GM12878 (cell line): ENCODE measurements at regions not wholly inside any gene's neighbourhood (a gene's known extent, or its start where the extent isn't known, plus 50 kb on each side); places are given as distances from the start of the nearest gene placed in this dataset.

Experiments
- ATAC-seq: fragments of 200-7000 bp; cut with Tn5 transposase; 3 replicates; pipeline ENCODE4 v1.9.1; 2020; ENCODE audit warnings: mild to moderate bottlenecking, moderate library complexity
- BruUV-seq: library from RNA; stranded (reverse); fragments of 400-500 nt; replicated peaks from 2 replicates; lab custom pipeline; 2021; lab: Mats Ljungman, UMichigan
- CTCF ChIA-PET: fragments of 300-600 bp; sonication (Branson Sonifier 250); formaldehyde crosslinking; extraction: SDS; loops from one replicate; lab custom pipeline; 2021; ENCODE audit warnings: inconsistent platforms; lab: Yijun Ruan, JAX
- POLR2A ChIA-PET: fragments of 350-600 bp; formaldehyde crosslinking; extraction: SDS; loops from one replicate; lab custom pipeline; 2021; ENCODE audit warnings: inconsistent platforms; lab: Charles Lee
- RAD21 ChIA-PET: fragments of 300-600 bp; sonication (Branson Sonifier 250); formaldehyde crosslinking; loops from one replicate; lab custom pipeline; 2023; ENCODE audit warnings: antibody characterized with exemption; ENCODE audit not compliant: unreplicated experiment; lab: Charles Lee
- SMC1A ChIA-PET: fragments of 300-600 bp; sonication (Branson Sonifier 250); formaldehyde crosslinking; loops from one replicate; lab custom pipeline; 2023; ENCODE audit not compliant: unreplicated experiment, uncharacterized antibody; lab: Charles Lee
- DNase-seq: peaks from one replicate; pipeline ENCODE4 v3.0.0-alpha.2; 2011; ENCODE audit warnings: low read depth, low spot score
- FAIRE-seq: peaks from 3 replicates; lab custom pipeline; 2011; peaks lifted over from hg19 to GRCh38; lab: Jason Lieb, UNC
- H2AFZ ChIP-seq: 2 replicates; pipeline ENCODE4 v1.6.0; 2011; ENCODE audit warnings: low read depth, low read length, control low read depth; ENCODE audit not compliant: control insufficient read depth
- H3K27ac ChIP-seq: 2 replicates; pipeline ENCODE4 v1.5.1; 2011; ENCODE audit warnings: control low read depth; ENCODE audit not compliant: control insufficient read depth, insufficient read depth
- H3K27me3 ChIP-seq, 2 experiments: replicated peaks in 1 of 2; 2 replicates each; pipeline versions ENCODE4 v1.6.0 to v1.6.1; 2011; ENCODE audit warnings: low read length in 1 of 2; ENCODE audit not compliant: control insufficient read depth in 2 of 2, insufficient read depth in 2 of 2
- H3K36me3 ChIP-seq, 2 experiments: 2 replicates each; pipeline ENCODE4 v1.5.1; 2011; ENCODE audit warnings: low read length in 1 of 2; ENCODE audit not compliant: control insufficient read depth in 2 of 2, insufficient read depth in 2 of 2
- H3K4me1 ChIP-seq: 2 replicates; pipeline ENCODE4 v1.6.1; 2011; ENCODE audit warnings: mild to moderate bottlenecking, low read length, moderate library complexity, mixed read lengths; ENCODE audit not compliant: control insufficient read depth, insufficient read depth
- H3K4me2 ChIP-seq: 2 replicates; pipeline ENCODE4 v1.6.0; 2011; ENCODE audit warnings: control low read depth; ENCODE audit not compliant: control insufficient read depth, insufficient read depth
- H3K4me3 ChIP-seq: fragments of 200-600 bp; sonication (generic); 2 replicates; pipeline ENCODE4 v1.5.1; 2016
- H3K79me2 ChIP-seq: 2 replicates; pipeline ENCODE4 v1.6.0; 2011; ENCODE audit warnings: low read length; ENCODE audit not compliant: control insufficient read depth, insufficient read depth
- H3K9ac ChIP-seq: 2 replicates; pipeline ENCODE4 v1.8.0; 2011; ENCODE audit warnings: low read length, control low read depth, mixed read lengths; ENCODE audit not compliant: control insufficient read depth, insufficient read depth
- H3K9me3 ChIP-seq: replicated peaks from 3 replicates; pipeline ENCODE4 v1.5.1; 2011; ENCODE audit warnings: mild to moderate bottlenecking, low read length; ENCODE audit not compliant: control insufficient read depth, insufficient read depth
- H4K20me1 ChIP-seq: 2 replicates; pipeline ENCODE4 v1.6.0; 2011; ENCODE audit not compliant: control insufficient read depth, insufficient read depth
- CHD2 ChIP-seq: IDR thresholded peaks from 2 replicates; pipeline ENCODE4 v1.6.1; 2011; ENCODE audit warnings: low read depth, low read length, improper control_type of control experiment, borderline replicate concordance
- CREM ChIP-seq: IDR thresholded peaks from 2 replicates; pipeline ENCODE4 v1.6.1; 2014; ENCODE audit warnings: antibody characterized with exemption, low read depth
- ETV6 ChIP-seq, 2 experiments: fragments of 450-650 bp in 1 of 2; IDR thresholded peaks in 1 of 2; conservative IDR thresholded peaks in 1 of 2; 2 replicates each; pipeline ENCODE4 v1.6.1; 2014; ENCODE audit warnings: antibody characterized with exemption in 1 of 2, borderline replicate concordance in 1 of 2, low read depth in 1 of 2, mild to moderate bottlenecking in 1 of 2, moderate library complexity in 1 of 2
- HDAC6 ChIP-seq: fragments of 200-600 bp; sonication (generic); IDR thresholded peaks from one replicate; pipeline ENCODE4 v1.8.0; 2017; ENCODE audit warnings: antibody characterized with exemption; ENCODE audit not compliant: unreplicated experiment
- JUNB ChIP-seq: IDR thresholded peaks from 2 replicates; pipeline ENCODE4 v1.6.1; 2016; ENCODE audit warnings: antibody characterized with exemption, mild to moderate bottlenecking
- YBX1 ChIP-seq: fragments of 450-650 bp; IDR thresholded peaks from 2 replicates; pipeline ENCODE4 v1.6.1; 2016; ENCODE audit warnings: antibody characterized with exemption
- ZBTB40 ChIP-seq: fragments of 450-650 bp; IDR thresholded peaks from 2 replicates; pipeline ENCODE4 v1.6.1; 2016; ENCODE audit warnings: mild to moderate bottlenecking, moderate library complexity, borderline replicate concordance
- WGBS: methylation state at CpG from one replicate; pipeline ENCODE4 v1.1.6; 2016; ENCODE audit warnings: low lambda C conversion rate; ENCODE audit not compliant: insufficient replicate concordance, insufficient coverage; ENCODE audit errors: missing lambda C conversion rate; 5-methylcytosine and 5-hydroxymethylcytosine counted together
- in situ Hi-C: fragments of 300-500 bp; cut with MboI; formaldehyde crosslinking; loops from 9 replicates; pipeline ENCODE4 v1.14.3; 2018; ENCODE audit warnings: mixed read lengths
- intact Hi-C: fragments of 100-400 bp; cut with micrococcal nuclease; formaldehyde crosslinking; loops from one replicate; pipeline ENCODE4 v1.14.2; 2022; ENCODE audit not compliant: unreplicated experiment

DNA sequence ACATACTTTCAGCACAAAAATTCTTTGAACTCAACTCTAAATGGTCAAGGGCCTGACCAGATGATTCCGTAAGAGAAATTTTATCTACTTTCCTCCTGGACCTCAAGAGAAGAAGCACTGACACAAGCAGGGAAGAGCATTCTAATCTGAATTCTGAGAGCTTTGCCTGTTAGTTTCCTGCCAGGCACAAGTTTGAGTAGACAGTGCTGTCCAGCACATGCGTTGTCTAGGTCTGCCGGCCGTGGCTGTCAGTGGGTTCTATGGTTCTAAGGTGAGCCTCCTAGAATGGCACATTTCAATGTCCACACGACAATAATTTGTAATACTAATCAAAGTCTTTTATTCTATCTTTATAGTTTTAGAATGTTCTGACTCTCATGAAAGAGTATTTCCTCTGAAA, 91.9 kb downstream of the RFPL4B start:
- Histone ChIP-seq H2AFZ (no peak overlapping the region), H3K79me2 (no peaks in the 10 kb centered on the region)
- TF ChIP-seq CHD2: no peak
- TF ChIP-seq ZBTB40: no peak
- no peak for TF ChIP-seq ETV6 (conservative IDR thresholded peaks at IDR 0.05 in 1 of 2, IDR thresholded peaks at IDR 0.05 in 1 of 2; ENCODE audit: borderline replicate concordance in 1 of 2, low read depth in 1 of 2)
- TF ChIP-seq YBX1: no peak
- no peak for TF ChIP-seq JUNB
- TF ChIP-seq HDAC6: no peak
- TF ChIP-seq CREM: no peak
- TF ChIP-seq, all 136 proteins: peak for 0
- no peak overlapping the region for H3K9ac ChIP-seq
- H3K36me3 ChIP-seq: no peaks in the 10 kb centered on the region
- no peak for ATAC-seq
- no peaks in the 10 kb centered on the region for H3K27me3 ChIP-seq
- 53% methylated on average over 5 of the region's 5 CpGs for WGBS
- DNase-seq: no peak
- no peak for FAIRE-seq
- H4K20me1 ChIP-seq: no peaks in the 10 kb centered on the region
- in situ Hi-C loops: no loop called here
- BruUV-seq: no TSS peak
- intact Hi-C loops: no loop called here
- no peak overlapping the region for H3K4me3 ChIP-seq
- H3K4me1 ChIP-seq: no peaks in the 10 kb centered on the region
- no peak overlapping the region for H3K4me2 ChIP-seq
- no peaks in the 10 kb centered on the region for H3K9me3 ChIP-seq
- ChIA-PET RAD21 (no interaction called here), CTCF (interaction anchor here (0.6 kb wide), 1 partner anchor 140 kb away, joined by 3 read pairs; no protein-coding TSS in a partner anchor), POLR2A (no interaction called here), SMC1A (no interaction called here)
- no peak overlapping the region for H3K27ac ChIP-seq
